ENCODE measurements at regions not wholly inside any gene's neighbourhood (a gene's known extent, or its start where the extent isn't known, plus 50 kb on each side); places are given as distances from the start of the nearest gene placed in this dataset.

DNA sequence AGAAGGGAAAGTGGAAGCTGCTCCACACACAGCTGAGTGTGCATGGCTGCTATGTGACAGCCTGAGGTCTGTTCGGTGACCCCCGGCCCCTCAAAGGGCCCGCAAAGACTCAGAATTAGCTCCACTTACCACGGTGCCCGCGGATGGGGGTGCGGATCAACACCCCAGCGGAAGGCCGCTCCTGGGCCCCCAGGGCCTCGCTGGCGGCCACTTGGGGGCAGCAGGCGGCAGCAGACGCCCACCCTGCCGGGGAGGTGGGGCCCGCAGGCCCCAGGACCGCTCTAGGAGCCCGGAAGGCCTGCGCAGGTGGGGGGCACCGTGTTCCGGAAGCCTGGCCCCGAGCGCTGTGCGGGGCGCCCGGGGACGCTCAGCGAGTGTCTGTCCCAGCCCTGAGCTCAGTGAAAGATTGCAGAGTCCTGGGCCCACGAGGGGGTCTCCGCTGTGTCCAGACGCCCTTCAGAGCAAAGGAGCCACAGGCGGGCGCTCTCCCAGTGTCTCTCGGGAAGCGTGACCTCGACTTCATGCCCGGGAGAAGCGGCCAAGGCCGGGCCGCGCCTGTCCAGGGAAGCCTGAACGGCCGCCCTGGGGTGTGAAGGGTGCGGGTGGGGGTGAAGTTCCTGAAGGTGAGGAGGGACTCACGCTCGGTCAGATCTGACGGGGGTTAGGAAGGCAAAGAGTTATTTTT lies 118.7 kb downstream of the VAPA start:
- Histone ChIP-seq H3K4me3 (ENCODE audit: low read length) (no peak overlapping the region), H3K9me2 (replicated peaks; ENCODE audit: insufficient read depth, low read length) (no peaks in the 10 kb centered on the region), H3K9ac (ENCODE audit: low read length) (no peak overlapping the region), H3K27me3 (replicated peaks; ENCODE audit: insufficient read depth, low read length) (no peaks in the 10 kb centered on the region), H3K27ac (ENCODE audit: low read length) (no peak overlapping the region), H3K79me2 (ENCODE audit: low read length) (no peaks in the 10 kb centered on the region), H3F3A (ENCODE audit: insufficient read depth, low read length) (no peaks in the 10 kb centered on the region), H3K4me1 (ENCODE audit: low read length) (no peaks in the 10 kb centered on the region), H4K20me1 (ENCODE audit: insufficient read depth, low read length) (no peaks in the 10 kb centered on the region), H3K4me2 (ENCODE audit: low read depth, low read length) (no peak overlapping the region), H2AFZ (ENCODE audit: low read length) (no peak overlapping the region), H3K36me3 (replicated peaks; ENCODE audit: insufficient read depth, low read length) (no peaks in the 10 kb centered on the region), H3K9me3 (replicated peaks; ENCODE audit: insufficient read depth, low read length) (no peaks in the 10 kb centered on the region; the same call in 1 of the 2 replicates)
- no peak for DNase-seq
- TF ChIP-seq, protein P1, sequence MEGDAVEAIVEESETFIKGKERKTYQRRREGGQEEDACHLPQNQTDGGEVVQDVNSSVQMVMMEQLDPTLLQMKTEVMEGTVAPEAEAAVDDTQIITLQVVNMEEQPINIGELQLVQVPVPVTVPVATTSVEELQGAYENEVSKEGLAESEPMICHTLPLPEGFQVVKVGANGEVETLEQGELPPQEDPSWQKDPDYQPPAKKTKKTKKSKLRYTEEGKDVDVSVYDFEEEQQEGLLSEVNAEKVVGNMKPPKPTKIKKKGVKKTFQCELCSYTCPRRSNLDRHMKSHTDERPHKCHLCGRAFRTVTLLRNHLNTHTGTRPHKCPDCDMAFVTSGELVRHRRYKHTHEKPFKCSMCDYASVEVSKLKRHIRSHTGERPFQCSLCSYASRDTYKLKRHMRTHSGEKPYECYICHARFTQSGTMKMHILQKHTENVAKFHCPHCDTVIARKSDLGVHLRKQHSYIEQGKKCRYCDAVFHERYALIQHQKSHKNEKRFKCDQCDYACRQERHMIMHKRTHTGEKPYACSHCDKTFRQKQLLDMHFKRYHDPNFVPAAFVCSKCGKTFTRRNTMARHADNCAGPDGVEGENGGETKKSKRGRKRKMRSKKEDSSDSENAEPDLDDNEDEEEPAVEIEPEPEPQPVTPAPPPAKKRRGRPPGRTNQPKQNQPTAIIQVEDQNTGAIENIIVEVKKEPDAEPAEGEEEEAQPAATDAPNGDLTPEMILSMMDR (IDR thresholded peaks at IDR 0.05; ENCODE audit: low read length) = no peak
- no peak for TF ChIP-seq EZH2 (optimal IDR thresholded peaks at IDR 0.05; ENCODE audit: low read depth, low read length)
- TF ChIP-seq EZH2phosphoT487 (IDR thresholded peaks at IDR 0.05; ENCODE audit: low read length) = no peak

DNA sequence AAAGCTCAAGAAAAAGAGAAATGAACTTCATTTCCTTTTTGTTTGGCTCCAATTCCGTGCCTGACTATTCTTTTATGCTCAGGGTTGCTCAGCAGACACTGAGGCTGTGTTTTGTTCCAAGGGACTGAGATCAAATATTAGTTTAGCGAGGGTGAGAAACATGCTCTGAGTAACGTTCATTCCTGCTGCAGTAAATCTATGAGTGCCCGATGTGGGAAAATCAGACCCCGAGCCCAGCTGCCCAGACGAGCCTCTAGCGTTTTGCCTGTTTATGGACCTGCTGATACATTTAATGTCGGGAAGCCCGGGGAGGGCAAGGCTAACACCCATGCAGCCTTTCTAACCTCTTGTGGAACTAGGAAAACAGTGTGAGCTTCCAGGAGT lies 119.2 kb downstream of the VAPA start:
- Histone ChIP-seq H3K36me3 (replicated peaks; ENCODE audit: insufficient read depth, low read length) (no peaks in the 10 kb centered on the region), H2AFZ (ENCODE audit: low read length) (no peak overlapping the region), H4K20me1 (ENCODE audit: insufficient read depth, low read length) (no peaks in the 10 kb centered on the region), H3F3A (ENCODE audit: insufficient read depth, low read length) (no peaks in the 10 kb centered on the region), H3K27ac (ENCODE audit: low read length) (no peak overlapping the region), H3K4me1 (ENCODE audit: low read length) (no peaks in the 10 kb centered on the region), H3K4me3 (ENCODE audit: low read length) (no peak overlapping the region), H3K9me2 (replicated peaks; ENCODE audit: insufficient read depth, low read length) (no peaks in the 10 kb centered on the region), H3K79me2 (ENCODE audit: low read length) (no peaks in the 10 kb centered on the region), H3K27me3 (replicated peaks; ENCODE audit: insufficient read depth, low read length) (no peaks in the 10 kb centered on the region), H3K4me2 (ENCODE audit: low read depth, low read length) (no peak overlapping the region), H3K9ac (ENCODE audit: low read length) (no peak overlapping the region), H3K9me3 (replicated peaks; ENCODE audit: insufficient read depth, low read length) (no peaks in the 10 kb centered on the region; the same call in 1 of the 2 replicates)
- no peak for DNase-seq
- TF ChIP-seq EZH2 (optimal IDR thresholded peaks at IDR 0.05; ENCODE audit: low read depth, low read length) = no peak
- TF ChIP-seq EZH2phosphoT487 (IDR thresholded peaks at IDR 0.05; ENCODE audit: low read length) = no peak
- TF ChIP-seq, protein P1 (IDR thresholded peaks at IDR 0.05; ENCODE audit: low read length) = no peak

DNA sequence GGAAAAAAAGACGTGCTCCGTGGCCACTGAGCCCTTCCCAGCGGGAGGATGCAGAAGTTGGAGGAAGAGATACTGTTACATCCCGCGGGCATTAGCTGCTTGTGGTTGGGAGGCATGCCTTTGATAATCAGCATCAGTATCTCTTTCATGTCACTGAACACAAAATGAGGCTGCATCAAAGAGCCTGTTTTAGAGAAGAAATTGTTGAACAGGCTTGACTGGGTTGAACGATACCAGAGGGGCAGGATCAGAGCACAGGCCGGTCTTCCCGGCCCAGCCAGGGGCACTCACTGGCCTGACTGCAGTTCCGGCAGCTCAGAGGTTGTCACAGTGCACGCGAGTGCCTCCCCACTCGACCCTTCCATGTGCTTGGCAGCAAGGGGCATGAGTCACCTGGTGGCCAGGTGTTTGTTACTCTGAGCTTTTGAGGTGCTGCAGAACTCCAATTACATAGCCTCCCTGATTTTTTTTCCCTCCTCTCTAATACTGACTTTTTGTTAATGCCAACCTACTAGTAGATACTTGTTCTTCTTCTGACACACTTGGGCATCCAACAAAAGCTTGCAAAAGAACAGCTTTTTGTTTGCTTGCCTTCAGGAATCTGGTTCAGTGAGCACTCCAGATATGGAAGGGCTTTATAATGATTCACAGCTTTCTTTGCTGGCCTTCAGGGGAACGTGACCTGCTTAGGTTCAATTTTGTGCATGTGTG lies 121.6 kb downstream of the VAPA start:
- no peaks in the 10 kb centered on the region for H3K9me2 ChIP-seq (replicated peaks; ENCODE audit: insufficient read depth, low read length)
- H3K27ac ChIP-seq (ENCODE audit: low read length) = no peak overlapping the region
- H3K4me3 ChIP-seq (ENCODE audit: low read length) = no peak overlapping the region
- no peaks in the 10 kb centered on the region; the same call in 1 of the 2 replicates for H3K9me3 ChIP-seq (replicated peaks; ENCODE audit: insufficient read depth, low read length)
- no peaks in the 10 kb centered on the region for H3K27me3 ChIP-seq (replicated peaks; ENCODE audit: insufficient read depth, low read length)
- no peak overlapping the region for H3K9ac ChIP-seq (ENCODE audit: low read length)
- no peak for TF ChIP-seq EZH2 (optimal IDR thresholded peaks at IDR 0.05; ENCODE audit: low read depth, low read length)
- TF ChIP-seq, protein P1 (IDR thresholded peaks at IDR 0.05; ENCODE audit: low read length) = no peak
- TF ChIP-seq EZH2phosphoT487 (IDR thresholded peaks at IDR 0.05; ENCODE audit: low read length) = no peak
- DNase-seq = no peak
- H2AFZ ChIP-seq (ENCODE audit: low read length) = no peak overlapping the region
- no peaks in the 10 kb centered on the region for H3K79me2 ChIP-seq (ENCODE audit: low read length)
- no peaks in the 10 kb centered on the region for H4K20me1 ChIP-seq (ENCODE audit: insufficient read depth, low read length)
- no peaks in the 10 kb centered on the region for H3F3A ChIP-seq (ENCODE audit: insufficient read depth, low read length)
- no peaks in the 10 kb centered on the region for H3K36me3 ChIP-seq (replicated peaks; ENCODE audit: insufficient read depth, low read length)
- no peak overlapping the region for H3K4me2 ChIP-seq (ENCODE audit: low read depth, low read length)
- H3K4me1 ChIP-seq (ENCODE audit: low read length) = no peaks in the 10 kb centered on the region

Measured in MM.1S (cell line).